Lower leg skin (tissue), 3 donors: ENCODE measurements at regions not wholly inside any gene's neighbourhood (a gene's known extent, or its start where the extent isn't known, plus 50 kb on each side); places are given as distances from the start of the nearest gene placed in this dataset.

Experiments used
- POLR2A ChIP-seq, 2 donors: fragments of 450-650 bp; IDR thresholded peaks; one replicate each; pipeline ENCODE4 v1.6.1; 2016 to 2017; ENCODE audit warnings: antibody characterized with exemption in 2 of 2, mild to moderate bottlenecking in 1 of 2, moderate library complexity in 1 of 2
- TF ChIP-seq, protein P1 (sequence below), 3 donors: fragments of 450-650 bp; IDR thresholded peaks; one replicate each; pipeline ENCODE4 v1.5.1; 2016; ENCODE audit warnings: antibody characterized with exemption in 3 of 3, mild to moderate bottlenecking in 3 of 3, moderate library complexity in 2 of 3

DNA sequence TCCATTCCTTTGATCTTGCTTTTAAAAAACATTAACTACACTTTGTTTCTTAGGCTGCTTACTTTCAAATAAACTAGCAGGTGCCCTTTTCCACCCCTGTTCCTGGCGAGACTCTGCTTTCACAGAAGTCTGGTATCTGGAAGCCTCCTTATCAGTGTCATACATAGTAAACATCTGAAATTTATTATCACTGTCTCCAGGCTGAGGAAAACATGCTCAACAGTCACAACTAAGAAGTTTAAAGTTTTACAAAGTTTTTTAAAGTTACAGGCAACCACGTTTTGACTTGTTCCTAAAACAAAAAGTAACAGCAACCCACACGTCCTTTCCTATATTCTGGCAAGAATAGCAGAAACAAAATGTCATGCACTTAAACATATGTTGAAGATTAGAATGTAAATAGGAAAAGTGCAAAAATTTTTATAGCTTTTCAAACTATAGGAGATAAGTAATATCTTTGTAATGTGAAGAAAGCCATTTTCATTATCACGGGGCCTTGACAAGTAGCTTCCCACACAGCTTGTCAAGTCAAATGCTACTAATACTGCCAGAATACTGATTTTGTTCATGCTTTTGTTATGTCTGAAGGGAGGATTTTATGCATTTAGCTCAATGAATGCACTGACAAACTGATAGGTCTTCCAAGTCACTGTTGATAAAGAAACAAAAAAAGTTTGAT, 275.2 kb upstream of the KCNMB2 start:
- TF ChIP-seq, protein P1, sequence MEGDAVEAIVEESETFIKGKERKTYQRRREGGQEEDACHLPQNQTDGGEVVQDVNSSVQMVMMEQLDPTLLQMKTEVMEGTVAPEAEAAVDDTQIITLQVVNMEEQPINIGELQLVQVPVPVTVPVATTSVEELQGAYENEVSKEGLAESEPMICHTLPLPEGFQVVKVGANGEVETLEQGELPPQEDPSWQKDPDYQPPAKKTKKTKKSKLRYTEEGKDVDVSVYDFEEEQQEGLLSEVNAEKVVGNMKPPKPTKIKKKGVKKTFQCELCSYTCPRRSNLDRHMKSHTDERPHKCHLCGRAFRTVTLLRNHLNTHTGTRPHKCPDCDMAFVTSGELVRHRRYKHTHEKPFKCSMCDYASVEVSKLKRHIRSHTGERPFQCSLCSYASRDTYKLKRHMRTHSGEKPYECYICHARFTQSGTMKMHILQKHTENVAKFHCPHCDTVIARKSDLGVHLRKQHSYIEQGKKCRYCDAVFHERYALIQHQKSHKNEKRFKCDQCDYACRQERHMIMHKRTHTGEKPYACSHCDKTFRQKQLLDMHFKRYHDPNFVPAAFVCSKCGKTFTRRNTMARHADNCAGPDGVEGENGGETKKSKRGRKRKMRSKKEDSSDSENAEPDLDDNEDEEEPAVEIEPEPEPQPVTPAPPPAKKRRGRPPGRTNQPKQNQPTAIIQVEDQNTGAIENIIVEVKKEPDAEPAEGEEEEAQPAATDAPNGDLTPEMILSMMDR (IDR thresholded peaks at IDR 0.05) = no peak
- TF ChIP-seq POLR2A (IDR thresholded peaks at IDR 0.05) = no peak
